ENCODE measurements at regions not wholly inside any gene's neighbourhood (a gene's known extent, or its start where the extent isn't known, plus 50 kb on each side); places are given as distances from the start of the nearest gene placed in this dataset.

DNA sequence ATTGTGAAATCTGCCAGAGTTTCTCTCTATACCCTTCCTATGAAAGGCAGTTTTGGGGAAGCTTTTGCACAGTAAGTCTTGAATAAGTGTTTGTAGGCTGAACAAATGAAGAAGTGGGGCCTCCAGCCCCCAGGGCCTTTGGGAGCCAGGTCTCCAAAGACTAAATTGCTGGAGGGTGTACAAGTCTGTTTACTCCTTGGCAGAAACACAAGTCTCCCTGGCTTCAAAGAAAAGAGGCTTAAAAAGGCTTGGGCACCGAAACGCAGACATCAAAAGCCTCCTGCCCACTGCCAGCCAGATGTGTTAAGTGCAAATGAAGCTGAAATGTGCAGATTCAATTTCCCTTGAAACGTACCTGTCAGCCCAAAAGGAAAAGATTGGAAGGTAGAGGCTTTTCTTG is 146.3 kb downstream of the TMEM132E start:
- H3K4me3 ChIP-seq (ENCODE audit: low read length): no peak overlapping the region
- no peak overlapping the region for H3K9ac ChIP-seq (ENCODE audit: low read length)
- DNase-seq (no peak), ATAC-seq (no peak)
- BruUV-seq (replicated peaks): no TSS peak
- no peaks in the 10 kb centered on the region for H4K20me1 ChIP-seq (ENCODE audit: low read length)
- CTCF ChIA-PET: no interaction called here
- TF ChIP-seq, protein P1, sequence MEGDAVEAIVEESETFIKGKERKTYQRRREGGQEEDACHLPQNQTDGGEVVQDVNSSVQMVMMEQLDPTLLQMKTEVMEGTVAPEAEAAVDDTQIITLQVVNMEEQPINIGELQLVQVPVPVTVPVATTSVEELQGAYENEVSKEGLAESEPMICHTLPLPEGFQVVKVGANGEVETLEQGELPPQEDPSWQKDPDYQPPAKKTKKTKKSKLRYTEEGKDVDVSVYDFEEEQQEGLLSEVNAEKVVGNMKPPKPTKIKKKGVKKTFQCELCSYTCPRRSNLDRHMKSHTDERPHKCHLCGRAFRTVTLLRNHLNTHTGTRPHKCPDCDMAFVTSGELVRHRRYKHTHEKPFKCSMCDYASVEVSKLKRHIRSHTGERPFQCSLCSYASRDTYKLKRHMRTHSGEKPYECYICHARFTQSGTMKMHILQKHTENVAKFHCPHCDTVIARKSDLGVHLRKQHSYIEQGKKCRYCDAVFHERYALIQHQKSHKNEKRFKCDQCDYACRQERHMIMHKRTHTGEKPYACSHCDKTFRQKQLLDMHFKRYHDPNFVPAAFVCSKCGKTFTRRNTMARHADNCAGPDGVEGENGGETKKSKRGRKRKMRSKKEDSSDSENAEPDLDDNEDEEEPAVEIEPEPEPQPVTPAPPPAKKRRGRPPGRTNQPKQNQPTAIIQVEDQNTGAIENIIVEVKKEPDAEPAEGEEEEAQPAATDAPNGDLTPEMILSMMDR (conservative IDR thresholded peaks at IDR 0.05; ENCODE audit: low read depth, low read length): no peak
- TF ChIP-seq EZH2phosphoT487 (IDR thresholded peaks at IDR 0.05; ENCODE audit: borderline replicate concordance, low read length): no peak
- no peak for TF ChIP-seq EZH2 (IDR thresholded peaks at IDR 0.05; ENCODE audit: low read length, unreplicated experiment)
- no peak overlapping the region for H3K4me2 ChIP-seq (ENCODE audit: low read length)
- no peaks in the 10 kb centered on the region for H3K79me2 ChIP-seq (ENCODE audit: low read length)
- H3K4me1 ChIP-seq (ENCODE audit: insufficient read depth, low read length): peaks cover 12% of the 10 kb centered on the region
- no peaks in the 10 kb centered on the region; the same call in 1 of the 2 replicates for H3K27me3 ChIP-seq (ENCODE audit: low read length)
- intact Hi-C loops (cut with micrococcal nuclease): no loop called here
- H3K27ac ChIP-seq (ENCODE audit: low read length): no peak overlapping the region
- no peak overlapping the region for H2AFZ ChIP-seq (ENCODE audit: low read length)
- POLR2A ChIA-PET (ENCODE audit: unreplicated experiment): no interaction called here
- H3F3A ChIP-seq (ENCODE audit: low read length, unreplicated experiment): no peaks in the 10 kb centered on the region
- no peaks in the 10 kb centered on the region for H3K36me3 ChIP-seq (ENCODE audit: low read depth, low read length)
- no peaks in the 10 kb centered on the region for H3K9me3 ChIP-seq (ENCODE audit: low read length)
- H3K9me2 ChIP-seq (replicated peaks; ENCODE audit: low read length): no peaks in the 10 kb centered on the region

GRCh38 chr17:34725008-34725407 is 145.6 kb downstream of the TMEM132E start:
- Histone ChIP-seq H3K9me2 (replicated peaks; ENCODE audit: low read length) (no peaks in the 10 kb centered on the region), H3K27ac (ENCODE audit: low read length) (no peak overlapping the region), H3K9me3 (ENCODE audit: low read length) (no peaks in the 10 kb centered on the region), H3K4me3 (ENCODE audit: low read length) (no peak overlapping the region), H3F3A (ENCODE audit: low read length, unreplicated experiment) (no peaks in the 10 kb centered on the region), H4K20me1 (ENCODE audit: low read length) (no peaks in the 10 kb centered on the region), H3K4me2 (ENCODE audit: low read length) (no peak overlapping the region), H3K27me3 (ENCODE audit: low read length) (no peaks in the 10 kb centered on the region; the same call in 1 of the 2 replicates), H3K36me3 (ENCODE audit: low read depth, low read length) (no peaks in the 10 kb centered on the region), H3K4me1 (ENCODE audit: insufficient read depth, low read length) (peaks cover 12% of the 10 kb centered on the region), H3K9ac (ENCODE audit: low read length) (no peak overlapping the region), H2AFZ (ENCODE audit: low read length) (no peak overlapping the region), H3K79me2 (ENCODE audit: low read length) (no peaks in the 10 kb centered on the region)
- TF ChIP-seq, protein P1 (conservative IDR thresholded peaks at IDR 0.05; ENCODE audit: low read depth, low read length): no peak
- TF ChIP-seq EZH2phosphoT487 (IDR thresholded peaks at IDR 0.05; ENCODE audit: borderline replicate concordance, low read length) (no peak), EZH2 (IDR thresholded peaks at IDR 0.05; ENCODE audit: low read length, unreplicated experiment) (no peak)
- no TSS peak for BruUV-seq (replicated peaks)
- ChIA-PET POLR2A (ENCODE audit: unreplicated experiment) (no interaction called here), CTCF (no interaction called here)
- ATAC-seq (no peak), DNase-seq (no peak)
- intact Hi-C loops (cut with micrococcal nuclease): no loop called here

GRCh38 chr17:34723875-34724274 is 144.5 kb downstream of the TMEM132E start:
- Histone ChIP-seq H3K9ac (ENCODE audit: low read length) (no peak overlapping the region), H3K4me2 (ENCODE audit: low read length) (no peak overlapping the region), H3F3A (ENCODE audit: low read length, unreplicated experiment) (no peaks in the 10 kb centered on the region), H3K36me3 (ENCODE audit: low read depth, low read length) (no peaks in the 10 kb centered on the region), H3K79me2 (ENCODE audit: low read length) (no peaks in the 10 kb centered on the region), H4K20me1 (ENCODE audit: low read length) (no peaks in the 10 kb centered on the region), H2AFZ (ENCODE audit: low read length) (no peak overlapping the region), H3K9me3 (ENCODE audit: low read length) (no peaks in the 10 kb centered on the region), H3K27me3 (ENCODE audit: low read length) (no peaks in the 10 kb centered on the region; the same call in 1 of the 2 replicates), H3K27ac (ENCODE audit: low read length) (no peak overlapping the region), H3K4me1 (ENCODE audit: insufficient read depth, low read length) (peaks cover 12% of the 10 kb centered on the region), H3K4me3 (ENCODE audit: low read length) (no peak overlapping the region), H3K9me2 (replicated peaks; ENCODE audit: low read length) (no peaks in the 10 kb centered on the region)
- ATAC-seq: no peak
- TF ChIP-seq EZH2phosphoT487 (IDR thresholded peaks at IDR 0.05; ENCODE audit: borderline replicate concordance, low read length) (no peak), EZH2 (IDR thresholded peaks at IDR 0.05; ENCODE audit: low read length, unreplicated experiment) (no peak)
- TF ChIP-seq, protein P1 (conservative IDR thresholded peaks at IDR 0.05; ENCODE audit: low read depth, low read length): no peak
- ChIA-PET POLR2A (ENCODE audit: unreplicated experiment) (no interaction called here), CTCF (no interaction called here)
- BruUV-seq (replicated peaks): no TSS peak
- DNase-seq: no peak
- intact Hi-C loops (cut with micrococcal nuclease): no loop called here

All from PC-3 (cell line).